ENCODE measurements at regions not wholly inside any gene's neighbourhood (a gene's known extent, or its start where the extent isn't known, plus 50 kb on each side); places are given as distances from the start of the nearest gene placed in this dataset.

DNA sequence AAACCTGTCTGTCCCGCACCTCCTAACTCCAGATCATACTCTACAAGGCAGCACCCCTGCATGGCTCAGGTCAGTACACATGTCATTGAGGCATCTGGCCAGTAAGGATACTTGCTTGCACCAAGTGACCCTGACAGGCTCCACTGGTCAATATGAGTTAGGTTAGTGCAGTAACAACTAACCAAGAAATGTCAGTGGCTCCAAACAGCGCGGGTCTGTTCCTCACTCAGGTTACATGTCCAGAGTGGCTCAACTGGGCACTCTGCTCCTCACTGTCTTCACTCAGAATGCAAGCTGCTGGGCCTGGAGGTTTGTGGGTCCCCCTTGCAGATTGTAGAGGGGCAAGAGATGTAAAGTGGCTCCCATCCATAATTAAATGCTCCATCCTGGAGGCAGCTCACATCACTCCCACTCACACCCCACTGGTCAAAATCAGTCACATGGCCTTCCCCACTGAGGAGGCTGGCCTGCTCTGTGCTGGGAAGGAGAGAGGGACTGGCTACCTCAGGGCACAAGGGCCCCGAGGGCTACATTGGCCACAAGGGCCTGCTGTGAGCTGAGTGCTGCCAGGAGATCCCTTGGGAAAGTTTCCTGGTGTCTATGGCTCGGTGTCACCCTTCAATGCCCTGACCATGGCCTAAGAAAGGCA is 109.1 kb upstream of the GDF10 start:
- TF ChIP-seq POLR2AphosphoS5 (IDR thresholded peaks at IDR 0.05), result no peak
- TF ChIP-seq, protein P1, sequence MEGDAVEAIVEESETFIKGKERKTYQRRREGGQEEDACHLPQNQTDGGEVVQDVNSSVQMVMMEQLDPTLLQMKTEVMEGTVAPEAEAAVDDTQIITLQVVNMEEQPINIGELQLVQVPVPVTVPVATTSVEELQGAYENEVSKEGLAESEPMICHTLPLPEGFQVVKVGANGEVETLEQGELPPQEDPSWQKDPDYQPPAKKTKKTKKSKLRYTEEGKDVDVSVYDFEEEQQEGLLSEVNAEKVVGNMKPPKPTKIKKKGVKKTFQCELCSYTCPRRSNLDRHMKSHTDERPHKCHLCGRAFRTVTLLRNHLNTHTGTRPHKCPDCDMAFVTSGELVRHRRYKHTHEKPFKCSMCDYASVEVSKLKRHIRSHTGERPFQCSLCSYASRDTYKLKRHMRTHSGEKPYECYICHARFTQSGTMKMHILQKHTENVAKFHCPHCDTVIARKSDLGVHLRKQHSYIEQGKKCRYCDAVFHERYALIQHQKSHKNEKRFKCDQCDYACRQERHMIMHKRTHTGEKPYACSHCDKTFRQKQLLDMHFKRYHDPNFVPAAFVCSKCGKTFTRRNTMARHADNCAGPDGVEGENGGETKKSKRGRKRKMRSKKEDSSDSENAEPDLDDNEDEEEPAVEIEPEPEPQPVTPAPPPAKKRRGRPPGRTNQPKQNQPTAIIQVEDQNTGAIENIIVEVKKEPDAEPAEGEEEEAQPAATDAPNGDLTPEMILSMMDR (IDR thresholded peaks at IDR 0.05; ENCODE audit: poor library complexity, severe bottlenecking), result no peak

DNA sequence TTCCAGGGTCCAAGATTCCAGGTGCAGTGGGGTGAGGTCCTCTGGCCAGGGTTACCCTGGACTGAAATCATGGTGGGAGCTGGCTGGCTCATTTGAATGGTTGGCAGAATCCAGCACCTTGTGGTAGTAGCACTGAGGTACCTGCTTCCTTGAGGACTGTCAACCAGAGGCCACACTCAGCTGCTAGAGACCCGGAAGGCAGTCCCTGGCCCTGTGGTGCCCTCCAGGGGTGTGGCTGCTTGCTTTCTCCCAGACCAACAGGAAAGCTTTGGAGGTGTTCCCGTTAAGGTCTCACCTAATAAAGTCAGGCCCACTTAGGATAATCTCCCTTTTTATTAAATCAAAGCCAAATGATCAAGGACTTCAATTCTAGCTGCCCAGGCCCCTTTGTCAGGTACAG is 107.7 kb upstream of the GDF10 start:
- H3K9me3 ChIP-seq (ENCODE audit: low read length), result no peaks in the 10 kb centered on the region
- no peaks in the 10 kb centered on the region for H3K27me3 ChIP-seq (ENCODE audit: insufficient read depth, low read depth, low read length)
- H3K4me3 ChIP-seq (ENCODE audit: low read length), result no peak overlapping the region

More for the DNA sequence above, 109.1 kb upstream of the GDF10 start:
- H3F3A ChIP-seq (ENCODE audit: insufficient read depth, low read length, poor library complexity, severe bottlenecking), result no peaks in the 10 kb centered on the region
- no peak overlapping the region for H3K4me2 ChIP-seq (ENCODE audit: low read length)
- no peak overlapping the region for H2AFZ ChIP-seq (ENCODE audit: low read depth, low read length)
- H3K9me2 ChIP-seq (ENCODE audit: insufficient read depth, low read length), result no peaks in the 10 kb centered on the region
- no peaks in the 10 kb centered on the region for H3K36me3 ChIP-seq (ENCODE audit: insufficient read depth, low read length)
- no peaks in the 10 kb centered on the region for H3K79me2 ChIP-seq (replicated peaks; ENCODE audit: insufficient read depth, low read length)
- no peaks in the 10 kb centered on the region for H3K9me3 ChIP-seq (ENCODE audit: low read length)
- H3K4me3 ChIP-seq (ENCODE audit: low read length), result no peak overlapping the region
- H3K27ac ChIP-seq (ENCODE audit: low read length), result no peak overlapping the region
- H3K9ac ChIP-seq (ENCODE audit: low read length), result no peak overlapping the region
- H4K20me1 ChIP-seq (ENCODE audit: insufficient read depth), result no peaks in the 10 kb centered on the region
- no peaks in the 10 kb centered on the region for H3K27me3 ChIP-seq (ENCODE audit: insufficient read depth, low read depth, low read length)

DNA sequence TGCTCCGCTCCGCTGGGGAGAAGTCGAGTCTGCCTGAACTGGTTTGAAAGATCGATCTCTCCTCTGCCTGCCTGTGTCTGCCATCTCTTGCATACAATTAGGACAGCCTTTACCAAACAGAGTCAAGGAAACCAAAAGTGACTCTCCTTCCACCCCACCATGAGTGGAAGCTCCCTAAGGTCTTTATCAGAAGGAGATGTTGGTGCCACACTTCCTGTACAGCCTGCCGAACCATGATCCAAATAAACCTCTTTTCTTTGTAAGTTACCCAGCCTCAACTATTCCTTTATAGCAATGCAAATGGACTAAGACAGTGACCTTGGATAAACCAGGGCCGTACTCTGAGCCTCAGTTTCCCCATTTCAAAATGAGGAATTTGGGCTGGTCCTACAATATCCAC is 106.3 kb upstream of the GDF10 start:
- no peaks in the 10 kb centered on the region for H3K79me2 ChIP-seq (replicated peaks; ENCODE audit: insufficient read depth, low read length)
- TF ChIP-seq, protein P2, sequence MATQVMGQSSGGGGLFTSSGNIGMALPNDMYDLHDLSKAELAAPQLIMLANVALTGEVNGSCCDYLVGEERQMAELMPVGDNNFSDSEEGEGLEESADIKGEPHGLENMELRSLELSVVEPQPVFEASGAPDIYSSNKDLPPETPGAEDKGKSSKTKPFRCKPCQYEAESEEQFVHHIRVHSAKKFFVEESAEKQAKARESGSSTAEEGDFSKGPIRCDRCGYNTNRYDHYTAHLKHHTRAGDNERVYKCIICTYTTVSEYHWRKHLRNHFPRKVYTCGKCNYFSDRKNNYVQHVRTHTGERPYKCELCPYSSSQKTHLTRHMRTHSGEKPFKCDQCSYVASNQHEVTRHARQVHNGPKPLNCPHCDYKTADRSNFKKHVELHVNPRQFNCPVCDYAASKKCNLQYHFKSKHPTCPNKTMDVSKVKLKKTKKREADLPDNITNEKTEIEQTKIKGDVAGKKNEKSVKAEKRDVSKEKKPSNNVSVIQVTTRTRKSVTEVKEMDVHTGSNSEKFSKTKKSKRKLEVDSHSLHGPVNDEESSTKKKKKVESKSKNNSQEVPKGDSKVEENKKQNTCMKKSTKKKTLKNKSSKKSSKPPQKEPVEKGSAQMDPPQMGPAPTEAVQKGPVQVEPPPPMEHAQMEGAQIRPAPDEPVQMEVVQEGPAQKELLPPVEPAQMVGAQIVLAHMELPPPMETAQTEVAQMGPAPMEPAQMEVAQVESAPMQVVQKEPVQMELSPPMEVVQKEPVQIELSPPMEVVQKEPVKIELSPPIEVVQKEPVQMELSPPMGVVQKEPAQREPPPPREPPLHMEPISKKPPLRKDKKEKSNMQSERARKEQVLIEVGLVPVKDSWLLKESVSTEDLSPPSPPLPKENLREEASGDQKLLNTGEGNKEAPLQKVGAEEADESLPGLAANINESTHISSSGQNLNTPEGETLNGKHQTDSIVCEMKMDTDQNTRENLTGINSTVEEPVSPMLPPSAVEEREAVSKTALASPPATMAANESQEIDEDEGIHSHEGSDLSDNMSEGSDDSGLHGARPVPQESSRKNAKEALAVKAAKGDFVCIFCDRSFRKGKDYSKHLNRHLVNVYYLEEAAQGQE (IDR thresholded peaks at IDR 0.05; ENCODE audit: borderline replicate concordance), result no peak
- TF ChIP-seq, protein P1 (IDR thresholded peaks at IDR 0.05; ENCODE audit: poor library complexity, severe bottlenecking), result no peak
- TF ChIP-seq MXI1 (conservative IDR thresholded peaks at IDR 0.05; ENCODE audit: poor library complexity, severe bottlenecking) (no peak), EZH2 (IDR thresholded peaks at IDR 0.05; ENCODE audit: borderline replicate concordance, insufficient read depth, low read length, poor library complexity, severe bottlenecking) (no peak), SMC3 (conservative IDR thresholded peaks at IDR 0.05; ENCODE audit: poor library complexity) (no peak), EP300 (conservative IDR thresholded peaks at IDR 0.05; ENCODE audit: poor library complexity, severe bottlenecking) (no peak)
- H2AFZ ChIP-seq (ENCODE audit: low read depth, low read length), result no peak overlapping the region
- no peak overlapping the region for H3K9ac ChIP-seq (ENCODE audit: low read length)
- no peaks in the 10 kb centered on the region for H3K36me3 ChIP-seq (ENCODE audit: insufficient read depth, low read length)
- no peak overlapping the region for H3K4me2 ChIP-seq (ENCODE audit: low read length)
- no peaks in the 10 kb centered on the region for H3F3A ChIP-seq (ENCODE audit: insufficient read depth, low read length, poor library complexity, severe bottlenecking)
- H3K9me3 ChIP-seq (ENCODE audit: low read length), result no peaks in the 10 kb centered on the region
- H3K4me3 ChIP-seq (ENCODE audit: low read length), result no peak overlapping the region
- H3K9me2 ChIP-seq (ENCODE audit: insufficient read depth, low read length), result no peaks in the 10 kb centered on the region
- no peaks in the 10 kb centered on the region for H4K20me1 ChIP-seq (ENCODE audit: insufficient read depth)
- H3K27ac ChIP-seq (ENCODE audit: low read length), result no peak overlapping the region
- H3K27me3 ChIP-seq (ENCODE audit: insufficient read depth, low read depth, low read length), result no peaks in the 10 kb centered on the region

More for the DNA sequence above, 107.7 kb upstream of the GDF10 start:
- Histone ChIP-seq H3K9me2 (ENCODE audit: insufficient read depth, low read length) (no peaks in the 10 kb centered on the region), H4K20me1 (ENCODE audit: insufficient read depth) (no peaks in the 10 kb centered on the region), H2AFZ (ENCODE audit: low read depth, low read length) (no peak overlapping the region), H3K36me3 (ENCODE audit: insufficient read depth, low read length) (no peaks in the 10 kb centered on the region), H3K4me2 (ENCODE audit: low read length) (no peak overlapping the region), H3K79me2 (replicated peaks; ENCODE audit: insufficient read depth, low read length) (no peaks in the 10 kb centered on the region), H3K27ac (ENCODE audit: low read length) (no peak overlapping the region), H3F3A (ENCODE audit: insufficient read depth, low read length, poor library complexity, severe bottlenecking) (no peaks in the 10 kb centered on the region), H3K9ac (ENCODE audit: low read length) (no peak overlapping the region)
- TF ChIP-seq TAF1 (IDR thresholded peaks at IDR 0.05; ENCODE audit: low read depth) (no peak), POLR2AphosphoS5 (IDR thresholded peaks at IDR 0.05) (no peak), SMC3 (conservative IDR thresholded peaks at IDR 0.05; ENCODE audit: poor library complexity) (no peak)

All from neural cell (in vitro differentiated cells).